ENCODE measurements at regions not wholly inside any gene's neighbourhood (a gene's known extent, or its start where the extent isn't known, plus 50 kb on each side); places are given as distances from the start of the nearest gene placed in this dataset.

- FAIRE-seq (no peak), DNase-seq (ENCODE audit: low read depth, low spot score) (no peak)
- dilution Hi-C loops (cut with MboI; ENCODE audit: extremely low pct_ligation_motif_present, low sequenced_read_pairs) (no loop called here), intact Hi-C loops (cut with micrococcal nuclease) (no loop called here)
- Histone ChIP-seq H3K4me2 (ENCODE audit: insufficient read depth, low read length) (no peak overlapping the region), H3K36me3 (ENCODE audit: control insufficient read depth in 2 of 2, extremely low read depth in 1 of 2, insufficient read depth in 2 of 2, low read length in 2 of 2) (no peaks in the 10 kb centered on the region), H4K20me1 (replicated peaks; ENCODE audit: control insufficient read depth, extremely low read depth, insufficient read depth, low read length) (no peaks in the 10 kb centered on the region), H2AFZ (ENCODE audit: low read depth, low read length) (no peak overlapping the region), H3K27ac (ENCODE audit: insufficient read depth, low read depth, low read length) (no peak overlapping the region), H3K9me1 (replicated peaks; ENCODE audit: control insufficient read depth, extremely low read depth, insufficient read depth, low read length) (no peaks in the 10 kb centered on the region), H3K4me1 (ENCODE audit: control insufficient read depth, extremely low read depth, insufficient read depth, low read length) (no peaks in the 10 kb centered on the region), H3K4me3 (replicated peaks in 1 of 3; ENCODE audit: insufficient read depth in 1 of 3, low read depth in 1 of 3, low read length in 3 of 3) (no peak overlapping the region), H3K79me2 (ENCODE audit: control insufficient read depth, insufficient read depth, low read length) (no peaks in the 10 kb centered on the region), H3K9me3 (replicated peaks; ENCODE audit: control insufficient read depth, insufficient read depth, low read length) (no peaks in the 10 kb centered on the region), H3K27me3 (ENCODE audit: control insufficient read depth in 2 of 2, insufficient read depth in 2 of 2, low read length in 2 of 2) (no peaks in the 10 kb centered on the region), H3K9ac (replicated peaks; ENCODE audit: extremely low read depth, insufficient read depth, low read length) (no peak overlapping the region)
- BruUV-seq (replicated peaks), result no TSS peak
- TF ChIP-seq FOS (IDR thresholded peaks at IDR 0.05; ENCODE audit: borderline replicate concordance, insufficient read depth, low read length) (no peak), CTCF (IDR thresholded peaks at IDR 0.05; ENCODE audit: extremely low read depth in 1 of 2, insufficient read depth in 1 of 2, low read depth in 1 of 2, low read length in 2 of 2) (no peak), EZH2 (IDR thresholded peaks at IDR 0.05; ENCODE audit: borderline replicate concordance, low read depth, low read length, severe bottlenecking) (no peak), POLR2A (IDR thresholded peaks at IDR 0.05; ENCODE audit: low read depth, low read length) (no peak), MYC (IDR thresholded peaks at IDR 0.05; ENCODE audit: low read depth, low read length) (no peak), JUN (IDR thresholded peaks at IDR 0.05; ENCODE audit: borderline replicate concordance, insufficient read depth, insufficient read length, low read depth) (no peak), GATA2 (IDR thresholded peaks at IDR 0.05; ENCODE audit: insufficient read depth, insufficient read length, low read depth, low read length) (no peak), POLR2AphosphoS5 (IDR thresholded peaks at IDR 0.05; ENCODE audit: insufficient read depth, low read depth, low read length) (no peak)
- TF ChIP-seq, protein P1, sequence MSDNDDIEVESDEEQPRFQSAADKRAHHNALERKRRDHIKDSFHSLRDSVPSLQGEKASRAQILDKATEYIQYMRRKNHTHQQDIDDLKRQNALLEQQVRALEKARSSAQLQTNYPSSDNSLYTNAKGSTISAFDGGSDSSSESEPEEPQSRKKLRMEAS (IDR thresholded peaks at IDR 0.05; ENCODE audit: insufficient read depth, insufficient read length), result no peak
- ChIA-PET CTCF (no interaction called here), POLR2A (no interaction called here)
Measured at GRCh38 chr1:195026792-195027191, 1581.4 kb downstream of the KCNT2 start.
